ENCODE measurements at regions not wholly inside any gene's neighbourhood (a gene's known extent, or its start where the extent isn't known, plus 50 kb on each side); places are given as distances from the start of the nearest gene placed in this dataset.

DNA sequence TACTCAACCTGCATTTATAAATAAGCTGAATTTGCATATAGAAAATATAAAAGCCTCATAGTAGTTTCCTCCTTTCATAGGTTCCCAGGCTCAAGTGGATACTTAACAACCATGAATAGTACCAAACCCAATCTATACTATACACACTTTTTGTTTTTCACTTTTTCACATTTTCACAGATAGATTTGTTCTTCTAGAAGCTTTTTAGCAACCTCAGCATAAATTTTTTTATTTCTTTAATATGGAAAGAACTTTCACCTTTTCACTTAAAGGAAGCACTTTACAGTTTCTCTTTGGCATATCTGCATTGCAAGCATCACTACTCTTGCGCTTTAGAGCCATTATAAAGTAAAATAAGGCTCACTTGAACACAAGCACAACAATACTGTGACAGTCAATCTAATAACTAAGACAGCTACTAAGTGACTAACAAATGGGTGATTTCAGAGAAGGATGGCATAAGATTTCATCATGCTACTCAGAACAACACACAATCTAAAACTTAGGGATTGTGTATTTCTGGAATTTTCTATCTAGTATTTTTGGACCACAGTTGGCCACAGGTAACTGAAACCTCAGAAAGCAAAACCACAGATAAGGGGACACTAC is 1063.6 kb downstream of the FAM181B start:
- Histone ChIP-seq H3K4me3 (replicated peaks in 1 of 3; ENCODE audit: insufficient read depth in 1 of 3, low read depth in 1 of 3, low read length in 3 of 3) (no peak overlapping the region), H3K27me3 (ENCODE audit: control insufficient read depth in 2 of 2, insufficient read depth in 2 of 2, low read length in 2 of 2) (no peaks in the 10 kb centered on the region), H4K20me1 (replicated peaks; ENCODE audit: control insufficient read depth, extremely low read depth, insufficient read depth, low read length) (no peaks in the 10 kb centered on the region), H3K4me1 (ENCODE audit: control insufficient read depth, extremely low read depth, insufficient read depth, low read length) (no peaks in the 10 kb centered on the region), H3K9me3 (replicated peaks; ENCODE audit: control insufficient read depth, insufficient read depth, low read length) (no peaks in the 10 kb centered on the region), H2AFZ (ENCODE audit: low read depth, low read length) (no peak overlapping the region), H3K9me1 (replicated peaks; ENCODE audit: control insufficient read depth, extremely low read depth, insufficient read depth, low read length) (no peaks in the 10 kb centered on the region), H3K79me2 (ENCODE audit: control insufficient read depth, insufficient read depth, low read length) (no peaks in the 10 kb centered on the region), H3K27ac (ENCODE audit: insufficient read depth, low read depth, low read length) (no peak overlapping the region), H3K4me2 (ENCODE audit: insufficient read depth, low read length) (no peak overlapping the region), H3K9ac (replicated peaks; ENCODE audit: extremely low read depth, insufficient read depth, low read length) (no peak overlapping the region), H3K36me3 (ENCODE audit: control insufficient read depth in 2 of 2, extremely low read depth in 1 of 2, insufficient read depth in 2 of 2, low read length in 2 of 2) (no peaks in the 10 kb centered on the region)
- DNase-seq (ENCODE audit: low read depth, low spot score) (no peak), FAIRE-seq (no peak)
- intact Hi-C loops (cut with micrococcal nuclease) = no loop called here
- dilution Hi-C loops (cut with MboI; ENCODE audit: extremely low pct_ligation_motif_present, low sequenced_read_pairs) = no loop called here
- BruUV-seq (replicated peaks) = no TSS peak
- CTCF ChIA-PET = no interaction called here
- POLR2A ChIA-PET = no interaction called here
- TF ChIP-seq EZH2 (IDR thresholded peaks at IDR 0.05; ENCODE audit: borderline replicate concordance, low read depth, low read length, severe bottlenecking) = no peak
- TF ChIP-seq, protein P1, sequence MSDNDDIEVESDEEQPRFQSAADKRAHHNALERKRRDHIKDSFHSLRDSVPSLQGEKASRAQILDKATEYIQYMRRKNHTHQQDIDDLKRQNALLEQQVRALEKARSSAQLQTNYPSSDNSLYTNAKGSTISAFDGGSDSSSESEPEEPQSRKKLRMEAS (IDR thresholded peaks at IDR 0.05; ENCODE audit: insufficient read depth, insufficient read length) = no peak
- no peak for TF ChIP-seq GATA2 (IDR thresholded peaks at IDR 0.05; ENCODE audit: insufficient read depth, insufficient read length, low read depth, low read length)
- TF ChIP-seq JUN (IDR thresholded peaks at IDR 0.05; ENCODE audit: borderline replicate concordance, insufficient read depth, insufficient read length, low read depth) = no peak
- no peak for TF ChIP-seq POLR2AphosphoS5 (IDR thresholded peaks at IDR 0.05; ENCODE audit: insufficient read depth, low read depth, low read length)
- TF ChIP-seq MYC (IDR thresholded peaks at IDR 0.05; ENCODE audit: low read depth, low read length) = no peak
- TF ChIP-seq, protein P2, sequence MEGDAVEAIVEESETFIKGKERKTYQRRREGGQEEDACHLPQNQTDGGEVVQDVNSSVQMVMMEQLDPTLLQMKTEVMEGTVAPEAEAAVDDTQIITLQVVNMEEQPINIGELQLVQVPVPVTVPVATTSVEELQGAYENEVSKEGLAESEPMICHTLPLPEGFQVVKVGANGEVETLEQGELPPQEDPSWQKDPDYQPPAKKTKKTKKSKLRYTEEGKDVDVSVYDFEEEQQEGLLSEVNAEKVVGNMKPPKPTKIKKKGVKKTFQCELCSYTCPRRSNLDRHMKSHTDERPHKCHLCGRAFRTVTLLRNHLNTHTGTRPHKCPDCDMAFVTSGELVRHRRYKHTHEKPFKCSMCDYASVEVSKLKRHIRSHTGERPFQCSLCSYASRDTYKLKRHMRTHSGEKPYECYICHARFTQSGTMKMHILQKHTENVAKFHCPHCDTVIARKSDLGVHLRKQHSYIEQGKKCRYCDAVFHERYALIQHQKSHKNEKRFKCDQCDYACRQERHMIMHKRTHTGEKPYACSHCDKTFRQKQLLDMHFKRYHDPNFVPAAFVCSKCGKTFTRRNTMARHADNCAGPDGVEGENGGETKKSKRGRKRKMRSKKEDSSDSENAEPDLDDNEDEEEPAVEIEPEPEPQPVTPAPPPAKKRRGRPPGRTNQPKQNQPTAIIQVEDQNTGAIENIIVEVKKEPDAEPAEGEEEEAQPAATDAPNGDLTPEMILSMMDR (IDR thresholded peaks at IDR 0.05; ENCODE audit: extremely low read depth in 1 of 2, insufficient read depth in 1 of 2, low read depth in 1 of 2, low read length in 2 of 2) = no peak
- TF ChIP-seq POLR2A (IDR thresholded peaks at IDR 0.05; ENCODE audit: low read depth, low read length) = no peak
- no peak for TF ChIP-seq FOS (IDR thresholded peaks at IDR 0.05; ENCODE audit: borderline replicate concordance, insufficient read depth, low read length)
